ENCODE measurements at regions not wholly inside any gene's neighbourhood (a gene's known extent, or its start where the extent isn't known, plus 50 kb on each side); places are given as distances from the start of the nearest gene placed in this dataset.

- DNase-seq = no peak
- Mint-ChIP-seq H3K4me3 (no peak overlapping the region), H3K4me1 (no peaks in the 10 kb centered on the region), H3K36me3 (no peaks in the 10 kb centered on the region), H3K9me3 (peaks cover 1 to 9% (median 4%) of the 10 kb centered on the region in 7 donors), H3K27me3 (ENCODE audit: low read depth in 3 of 3) (no peaks in the 10 kb centered on the region), H3K27ac (no peak overlapping the region)
- no peak for TF ChIP-seq CTCF (IDR thresholded peaks at IDR 0.05)
- Histone ChIP-seq H3K4me2 (replicated peaks; ENCODE audit: extremely low read depth, low read length, poor library complexity, severe bottlenecking) (no peak overlapping the region), H3K4me1 (ENCODE audit: control insufficient read depth in 1 of 2, insufficient read depth in 2 of 2, low read length in 2 of 2) (no peaks in the 10 kb centered on the region), H3K79me2 (ENCODE audit: insufficient read depth, low read length) (no peaks in the 10 kb centered on the region), H3K36me3 (replicated peaks in 1 of 2; ENCODE audit: control insufficient read depth in 1 of 2, insufficient read depth in 2 of 2, low read length in 2 of 2) (no peaks in the 10 kb centered on the region), H4K20me1 (ENCODE audit: insufficient read depth, low read length) (no peaks in the 10 kb centered on the region), H3K9me3 (replicated peaks in 1 of 2; ENCODE audit: control insufficient read depth in 1 of 2, insufficient read depth in 1 of 2, low read length in 2 of 2) (peaks cover 0 to 4% of the 10 kb centered on the region in 2 donors), H2AFZ (ENCODE audit: insufficient read depth, low read depth, low read length, poor library complexity, severe bottlenecking) (no peak overlapping the region), H3K27ac (ENCODE audit: low read depth in 1 of 2, low read length in 2 of 2) (no peak overlapping the region), H3K4me3 (replicated peaks in 1 of 3; ENCODE audit: low read depth in 2 of 3, low read length in 3 of 3) (no peak overlapping the region), H3K27me3 (ENCODE audit: control insufficient read depth in 2 of 2, insufficient read depth in 2 of 2, low read length in 2 of 2) (no peaks in the 10 kb centered on the region), H3K9ac (ENCODE audit: insufficient read depth, low read length, poor library complexity, severe bottlenecking) (no peak overlapping the region)
- WGBS (ENCODE audit: insufficient coverage) = no CpG with 5 or more reads among the region's 2 CpGs
- intact Hi-C loops (cut with micrococcal nuclease) = no loop called here
These were observed 282.9 kb downstream of the RASEF start for GRCh38 chr9:82780017-82780416.

GRCh38 chr9:82781921-82782392 is 281.0 kb downstream of the RASEF start:
- no peaks in the 10 kb centered on the region for H3K27me3 ChIP-seq (ENCODE audit: control insufficient read depth in 2 of 2, insufficient read depth in 2 of 2, low read length in 2 of 2)
- no peak overlapping the region for H3K9ac ChIP-seq (ENCODE audit: insufficient read depth, low read length, poor library complexity, severe bottlenecking)
- H2AFZ ChIP-seq (ENCODE audit: insufficient read depth, low read depth, low read length, poor library complexity, severe bottlenecking) = no peak overlapping the region
- Mint-ChIP-seq H3K9me3 (peaks cover 0 to 9% (median 4%) of the 10 kb centered on the region in 7 donors), H3K36me3 (no peaks in the 10 kb centered on the region), H3K4me1 (no peaks in the 10 kb centered on the region), H3K4me3 (no peak overlapping the region), H3K27ac (no peak overlapping the region), H3K27me3 (ENCODE audit: low read depth in 3 of 3) (no peaks in the 10 kb centered on the region)
- DNase-seq = no peak
- no CpG with 5 or more reads among the region's 6 CpGs for WGBS (ENCODE audit: insufficient coverage)
- TF ChIP-seq CTCF (IDR thresholded peaks at IDR 0.05) = no peak
- H4K20me1 ChIP-seq (ENCODE audit: insufficient read depth, low read length) = no peaks in the 10 kb centered on the region
- no peak overlapping the region for H3K4me2 ChIP-seq (replicated peaks; ENCODE audit: extremely low read depth, low read length, poor library complexity, severe bottlenecking)
- H3K9me3 ChIP-seq (replicated peaks in 1 of 2; ENCODE audit: control insufficient read depth in 1 of 2, insufficient read depth in 1 of 2, low read length in 2 of 2) = peaks cover 0 to 4% of the 10 kb centered on the region in 2 donors
- H3K4me3 ChIP-seq (replicated peaks in 1 of 3; ENCODE audit: low read depth in 2 of 3, low read length in 3 of 3) = no peak overlapping the region
- no peaks in the 10 kb centered on the region for H3K79me2 ChIP-seq (ENCODE audit: insufficient read depth, low read length)
- H3K27ac ChIP-seq (ENCODE audit: low read depth in 1 of 2, low read length in 2 of 2) = no peak overlapping the region
- intact Hi-C loops (cut with micrococcal nuclease) = no loop called here
- no peaks in the 10 kb centered on the region for H3K36me3 ChIP-seq (replicated peaks in 1 of 2; ENCODE audit: control insufficient read depth in 1 of 2, insufficient read depth in 2 of 2, low read length in 2 of 2)
- H3K4me1 ChIP-seq (ENCODE audit: control insufficient read depth in 1 of 2, insufficient read depth in 2 of 2, low read length in 2 of 2) = no peaks in the 10 kb centered on the region

All from CD14-positive monocyte (primary cell).